ENCODE measurements at regions not wholly inside any gene's neighbourhood (a gene's known extent, or its start where the extent isn't known, plus 50 kb on each side); places are given as distances from the start of the nearest gene placed in this dataset.

GRCh38 chr6:67633058-67633457, 1002.0 kb upstream of the ADGRB3 start:
- no peak for DNase-seq

GRCh38 chr6:67630146-67630545, 1004.9 kb upstream of the ADGRB3 start:
- DNase-seq, result no peak

- no peak for DNase-seq
Measured at GRCh38 chr6:67629258-67629657, 1005.8 kb upstream of the ADGRB3 start.

- no peak for DNase-seq
Measured at GRCh38 chr6:67615796-67616195, 1019.3 kb upstream of the ADGRB3 start.

- DNase-seq, result no peak
Measured at GRCh38 chr6:67608099-67608749, 1026.9 kb upstream of the ADGRB3 start.

- no peak for DNase-seq
Measured at GRCh38 chr6:67606906-67607828, 1027.9 kb upstream of the ADGRB3 start.

GRCh38 chr6:67594366-67594765, 1040.7 kb upstream of the ADGRB3 start:
- no peak for DNase-seq

GRCh38 chr6:67593247-67593646, 1041.8 kb upstream of the ADGRB3 start:
- no peak for DNase-seq

GRCh38 chr6:67591910-67592309, 1043.2 kb upstream of the ADGRB3 start:
- DNase-seq, result no peak

- DNase-seq, result no peak
Measured at GRCh38 chr6:67567842-67568241, 1067.2 kb upstream of the ADGRB3 start.

GRCh38 chr6:67563671-67564070, 1071.4 kb upstream of the ADGRB3 start:
- DNase-seq, result no peak

- DNase-seq, result no peak
Measured at GRCh38 chr6:67560068-67560467, 1075.0 kb upstream of the ADGRB3 start.

- DNase-seq, result no peak
Measured at GRCh38 chr6:67558985-67559384, 1076.1 kb upstream of the ADGRB3 start.

GRCh38 chr6:67544851-67545452, 1090.1 kb upstream of the ADGRB3 start:
- DNase-seq, result no peak

- DNase-seq, result no peak
Measured at GRCh38 chr6:67541586-67541985, 1093.5 kb upstream of the ADGRB3 start.

- no peak for DNase-seq
Measured at GRCh38 chr6:67538032-67538431, 1097.0 kb upstream of the ADGRB3 start.

- DNase-seq, result no peak
Measured at GRCh38 chr6:67535946-67536345, 1099.1 kb upstream of the ADGRB3 start.

- no peak for DNase-seq
Measured at GRCh38 chr6:67506352-67506751, 1128.7 kb upstream of the ADGRB3 start.

- DNase-seq, result no peak
Measured at GRCh38 chr6:67501755-67502154, 1133.3 kb upstream of the ADGRB3 start.

GRCh38 chr6:67497749-67498148, 1137.3 kb upstream of the ADGRB3 start:
- DNase-seq, result no peak

GRCh38 chr6:67496191-67496590, 1138.9 kb upstream of the ADGRB3 start:
- no peak for DNase-seq

- DNase-seq, result no peak
Measured at GRCh38 chr6:67493682-67494081, 1141.4 kb upstream of the ADGRB3 start.

GRCh38 chr6:67475700-67476099, 1159.4 kb upstream of the ADGRB3 start:
- DNase-seq, result no peak

- DNase-seq, result no peak
Measured at GRCh38 chr6:67467341-67467740, 1167.7 kb upstream of the ADGRB3 start.
